Transverse colon (tissue), 4 donors: ENCODE measurements at regions not wholly inside any gene's neighbourhood (a gene's known extent, or its start where the extent isn't known, plus 50 kb on each side); places are given as distances from the start of the nearest gene placed in this dataset.

Source experiments
- CTCF ChIP-seq, 5 experiments: fragments of 200-600 bp in 3 of 5; fragments of 450-650 bp in 2 of 5; sonication (generic) in 3 of 5; IDR thresholded peaks; 1 replicate in 2 of 5; 2 replicates in 3 of 5; pipeline ENCODE4 v1.5.1; 2016 to 2017; ENCODE audit warnings: antibody characterized with exemption in 5 of 5, inconsistent platforms in 3 of 5, mild to moderate bottlenecking in 2 of 5, moderate library complexity in 1 of 5
- POLR2AphosphoS5 ChIP-seq, 3 donors: sonication (generic); formaldehyde crosslinking; IDR thresholded peaks; one replicate each; pipeline ENCODE4 v1.6.1; 2016; ENCODE audit warnings: antibody characterized with exemption in 3 of 3

DNA sequence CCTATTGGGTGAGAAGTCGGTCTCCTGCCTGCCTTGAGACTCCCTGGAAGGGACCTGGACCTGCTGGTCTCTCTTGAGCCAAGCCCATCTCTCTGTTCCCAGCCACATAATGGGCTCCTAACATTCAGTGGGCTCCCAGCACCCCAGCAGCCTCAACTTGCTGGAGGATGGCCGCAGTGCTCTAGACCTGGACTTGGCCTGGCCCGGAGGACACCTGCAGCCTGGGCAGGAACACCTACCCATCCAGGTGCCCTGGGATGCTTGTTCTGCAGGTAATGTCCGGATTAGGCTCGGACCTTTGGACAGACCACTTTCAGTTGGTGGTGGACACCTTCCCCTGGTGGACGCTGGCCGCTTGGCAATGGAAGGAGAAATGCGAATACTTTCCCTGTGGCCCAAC lies 214.6 kb downstream of the URI1 start:
- TF ChIP-seq POLR2AphosphoS5 (IDR thresholded peaks at IDR 0.05) (no peak), CTCF (IDR thresholded peaks at IDR 0.05) (no peak)
